ENCODE measurements at regions not wholly inside any gene's neighbourhood (a gene's known extent, or its start where the extent isn't known, plus 50 kb on each side); places are given as distances from the start of the nearest gene placed in this dataset.
A peak's percentile ranks its signal among the peaks of the same experiment; 100 is the strongest.

DNA sequence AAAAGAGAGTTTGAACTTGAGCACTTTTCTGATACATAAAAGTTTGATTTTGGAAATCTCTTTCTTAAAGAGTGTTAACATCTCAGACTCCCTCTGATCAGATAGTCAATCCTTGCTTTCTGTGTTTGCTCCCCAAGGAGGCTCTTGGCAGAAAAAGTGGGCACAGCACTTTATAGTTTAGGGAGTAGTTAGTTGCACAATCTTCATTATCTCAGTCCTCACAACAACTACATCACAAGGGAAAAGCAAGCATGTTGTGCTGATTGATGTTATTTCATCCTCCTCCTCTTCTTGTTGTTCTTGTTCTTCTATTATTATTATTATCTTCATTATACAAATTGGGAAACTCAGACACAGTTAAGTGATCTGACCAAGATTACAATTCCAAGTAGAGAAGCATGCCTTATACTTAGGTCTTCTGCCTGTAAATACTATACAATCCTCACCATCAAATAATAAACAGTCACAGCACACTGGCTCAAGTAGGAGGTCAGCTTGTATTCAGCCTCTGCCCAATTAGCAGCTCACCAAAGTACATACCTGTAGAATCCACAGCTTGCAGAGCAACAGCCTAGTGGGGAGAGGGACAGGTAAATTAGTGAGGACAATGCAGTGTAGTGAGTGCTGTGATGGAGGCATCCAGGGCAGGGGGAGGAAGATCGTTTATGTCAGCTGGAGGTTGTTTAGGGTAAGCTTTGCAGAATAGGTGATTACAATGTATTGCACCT lies 304.1 kb upstream of the MME start:
- peak overlapping the region; percentile 58; the same call in 1 of the 2 replicates for H3K27ac ChIP-seq
- no peak for TF ChIP-seq ZFX (IDR thresholded peaks at IDR 0.05)
- no peak for TF ChIP-seq CTCF (conservative IDR thresholded peaks at IDR 0.05)

DNA sequence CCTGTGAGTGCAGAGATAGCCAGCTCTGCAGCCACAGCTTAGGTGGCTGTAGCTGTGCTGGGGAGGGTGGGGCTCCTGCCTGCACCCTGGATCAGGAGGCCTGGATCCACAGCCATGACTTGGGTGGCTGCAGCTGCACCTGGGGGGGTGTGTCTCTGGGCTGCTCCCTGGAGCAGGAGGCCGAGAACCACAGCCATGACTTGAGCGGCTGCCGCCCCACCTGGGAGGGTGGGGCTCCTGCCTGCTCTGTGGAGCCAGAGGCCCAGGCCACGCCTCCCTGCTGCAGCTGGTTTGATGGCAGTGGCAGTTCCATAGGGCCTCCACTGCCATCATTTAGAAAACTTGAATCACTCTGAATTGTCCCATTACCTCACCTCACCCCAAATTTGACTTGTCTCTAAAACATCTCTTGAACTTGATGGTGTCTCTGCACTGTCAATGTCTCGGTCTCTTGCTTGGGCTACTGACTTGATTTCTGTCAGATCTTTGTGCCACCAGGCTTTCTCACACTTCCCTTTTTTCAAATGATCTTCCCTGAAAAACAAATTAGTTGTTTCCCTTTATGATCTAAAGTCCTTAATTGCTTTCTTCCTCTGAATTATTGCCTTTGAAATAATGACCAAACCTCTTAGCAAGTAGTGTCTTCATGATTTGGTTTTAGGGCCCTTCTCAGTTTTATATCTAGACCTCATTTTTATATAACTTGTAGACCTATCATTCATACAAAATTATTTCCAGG lies 313.2 kb upstream of the MME start:
- H3K27ac ChIP-seq = peak overlapping the region; percentile 100
- no peak for TF ChIP-seq CTCF (conservative IDR thresholded peaks at IDR 0.05)
- TF ChIP-seq ZFX (IDR thresholded peaks at IDR 0.05) = no peak

DNA sequence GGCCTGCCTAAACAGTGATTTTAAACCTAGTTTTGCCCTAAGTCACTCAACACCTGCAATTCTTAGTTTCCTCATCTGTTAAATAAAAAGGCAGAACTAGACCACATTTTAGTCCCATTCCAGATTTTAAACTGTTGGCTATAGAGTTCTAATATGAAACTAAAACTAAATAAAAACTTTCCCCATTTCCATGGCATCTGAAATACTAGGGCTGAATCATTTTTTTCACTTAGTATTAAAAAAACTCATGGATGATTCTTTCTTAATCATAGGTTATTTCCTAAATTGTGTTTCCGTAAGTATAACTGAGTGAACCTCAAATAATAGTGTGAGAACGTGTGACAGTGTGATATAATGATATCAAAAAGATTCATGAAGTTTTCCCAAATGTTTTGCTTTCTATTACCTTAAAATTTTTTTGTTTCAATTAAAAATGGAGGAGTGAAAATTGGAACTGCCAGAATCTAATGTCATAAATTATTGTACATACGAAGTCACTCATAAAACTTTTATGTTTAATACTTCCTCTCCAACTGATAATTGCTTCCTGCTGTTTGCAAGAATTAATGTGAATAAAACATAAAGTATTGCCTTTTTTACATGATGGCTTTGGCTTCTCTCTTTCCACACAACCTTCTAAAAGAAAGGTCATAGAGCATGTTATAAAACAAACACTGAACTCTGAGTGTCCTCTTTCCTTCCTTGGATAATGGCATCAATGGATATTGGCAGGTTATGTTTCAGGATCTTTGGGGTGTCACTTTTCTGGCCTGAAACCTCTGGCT lies 315.1 kb upstream of the MME start:
- TF ChIP-seq CTCF (conservative IDR thresholded peaks at IDR 0.05) = no peak
- no peak for TF ChIP-seq ZFX (IDR thresholded peaks at IDR 0.05)

DNA sequence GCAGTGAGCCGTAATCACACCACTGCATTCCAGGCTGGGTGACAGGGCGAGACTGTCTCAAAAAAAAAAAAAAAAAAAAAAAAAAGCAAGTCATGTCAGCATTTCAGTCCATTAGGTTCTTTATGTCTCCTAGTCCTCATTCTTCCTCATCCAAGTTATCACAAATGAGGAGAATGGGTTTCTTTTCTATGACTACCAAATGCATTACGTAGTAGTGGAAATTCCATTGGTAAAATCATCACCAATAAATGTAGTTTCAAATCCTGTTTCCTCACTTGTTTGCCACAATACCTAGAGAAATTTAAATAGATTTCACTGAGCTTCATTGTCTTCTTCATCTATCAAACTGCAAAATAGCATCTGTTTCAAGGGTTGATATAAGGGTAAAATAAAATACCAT lies 317.6 kb upstream of the MME start:
- TF ChIP-seq CTCF (conservative IDR thresholded peaks at IDR 0.05) = no peak
- TF ChIP-seq ZFX (IDR thresholded peaks at IDR 0.05) = no peak
- peak overlapping the region; percentile 72 for H3K27ac ChIP-seq

More for the DNA sequence above, 315.1 kb upstream of the MME start:
- peak overlapping the region; percentile 100 for H3K27ac ChIP-seq

DNA sequence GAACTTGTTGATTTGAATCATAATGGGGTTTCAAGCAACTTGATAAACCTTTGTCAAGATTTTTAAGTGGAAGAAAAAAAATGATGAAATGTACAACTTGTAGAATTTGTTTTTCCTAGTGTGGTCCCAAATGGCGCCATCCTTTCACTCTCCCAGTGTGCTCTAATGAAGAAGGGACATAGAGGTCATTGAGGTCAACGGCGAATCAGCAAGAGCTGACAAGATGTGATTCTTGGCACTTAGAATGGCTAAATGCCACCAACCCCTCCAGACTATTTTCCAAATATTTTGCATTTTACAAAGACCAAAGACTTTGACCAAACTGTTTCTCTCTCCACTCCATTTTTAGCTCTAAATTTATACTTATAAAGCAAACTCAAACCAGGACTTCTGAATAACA lies 320.2 kb upstream of the MME start:
- TF ChIP-seq CTCF (conservative IDR thresholded peaks at IDR 0.05) (no peak), ZFX (IDR thresholded peaks at IDR 0.05) (no peak)
- H3K27ac ChIP-seq = peak overlapping the region; percentile 67; the same call in 1 of the 2 replicates

- peak overlapping the region; percentile 81; the same call in 1 of the 2 replicates for H3K27ac ChIP-seq
- TF ChIP-seq CTCF (conservative IDR thresholded peaks at IDR 0.05) = peak; percentile 89
- no peak for TF ChIP-seq ZFX (IDR thresholded peaks at IDR 0.05)
Measured at GRCh38 chr3:154758109-154758868, 321.8 kb upstream of the MME start.
